Upper lobe of left lung (tissue), 4 donors: ENCODE measurements at regions not wholly inside any gene's neighbourhood (a gene's known extent, or its start where the extent isn't known, plus 50 kb on each side); places are given as distances from the start of the nearest gene placed in this dataset.

Experiments
- POLR2A ChIP-seq, 4 donors: fragments of 450-650 bp; IDR thresholded peaks; one replicate each; pipeline ENCODE4 v1.5.1; 2016 to 2017; ENCODE audit warnings: antibody characterized with exemption in 4 of 4, mild to moderate bottlenecking in 2 of 4
- TF ChIP-seq, protein P1 (sequence below), 6 experiments: fragments of 450-650 bp in 4 of 6; fragments of 200-600 bp in 2 of 6; sonication (generic) in 2 of 6; IDR thresholded peaks; one replicate each; pipeline ENCODE4 v1.5.1; 2016 to 2019; ENCODE audit warnings: antibody characterized with exemption in 6 of 6

DNA sequence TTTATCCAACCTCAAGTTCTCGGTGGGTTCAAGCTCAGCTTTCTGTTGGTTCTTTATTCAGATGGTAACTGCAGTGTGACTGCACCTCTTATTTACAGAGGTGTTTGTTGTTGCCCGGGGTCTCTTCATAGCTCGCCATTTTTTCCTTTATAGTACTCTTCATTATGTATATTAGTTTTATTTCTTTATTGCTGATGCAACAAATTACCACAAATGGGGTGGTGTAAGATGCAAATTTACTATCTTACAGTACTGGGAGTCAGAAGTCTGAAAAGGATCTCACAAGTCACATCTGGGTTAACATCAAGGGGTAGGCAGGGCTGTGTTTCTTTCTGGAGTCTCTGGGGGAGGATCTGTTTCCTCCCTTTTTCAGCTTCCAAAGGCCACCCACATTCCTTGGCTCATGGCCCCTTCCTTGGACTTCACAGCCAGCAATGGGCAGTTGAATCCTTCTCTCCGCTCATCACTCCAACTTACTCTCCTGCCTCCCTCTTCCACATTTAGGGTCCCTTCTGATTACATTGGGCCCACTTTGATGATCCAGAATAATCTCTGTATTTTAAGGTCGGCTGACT is 241.2 kb downstream of the HAPSTR1 start:
- TF ChIP-seq POLR2A (IDR thresholded peaks at IDR 0.05): no peak
- TF ChIP-seq, protein P1, sequence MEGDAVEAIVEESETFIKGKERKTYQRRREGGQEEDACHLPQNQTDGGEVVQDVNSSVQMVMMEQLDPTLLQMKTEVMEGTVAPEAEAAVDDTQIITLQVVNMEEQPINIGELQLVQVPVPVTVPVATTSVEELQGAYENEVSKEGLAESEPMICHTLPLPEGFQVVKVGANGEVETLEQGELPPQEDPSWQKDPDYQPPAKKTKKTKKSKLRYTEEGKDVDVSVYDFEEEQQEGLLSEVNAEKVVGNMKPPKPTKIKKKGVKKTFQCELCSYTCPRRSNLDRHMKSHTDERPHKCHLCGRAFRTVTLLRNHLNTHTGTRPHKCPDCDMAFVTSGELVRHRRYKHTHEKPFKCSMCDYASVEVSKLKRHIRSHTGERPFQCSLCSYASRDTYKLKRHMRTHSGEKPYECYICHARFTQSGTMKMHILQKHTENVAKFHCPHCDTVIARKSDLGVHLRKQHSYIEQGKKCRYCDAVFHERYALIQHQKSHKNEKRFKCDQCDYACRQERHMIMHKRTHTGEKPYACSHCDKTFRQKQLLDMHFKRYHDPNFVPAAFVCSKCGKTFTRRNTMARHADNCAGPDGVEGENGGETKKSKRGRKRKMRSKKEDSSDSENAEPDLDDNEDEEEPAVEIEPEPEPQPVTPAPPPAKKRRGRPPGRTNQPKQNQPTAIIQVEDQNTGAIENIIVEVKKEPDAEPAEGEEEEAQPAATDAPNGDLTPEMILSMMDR (IDR thresholded peaks at IDR 0.05): no peak
